HK-2 (cell line): ENCODE measurements at regions not wholly inside any gene's neighbourhood (a gene's known extent, or its start where the extent isn't known, plus 50 kb on each side); places are given as distances from the start of the nearest gene placed in this dataset.

Experiments used
- DNase-seq: peaks from one replicate; pipeline ENCODE4 v3.0.0-alpha.2; 2018; ENCODE audit not compliant: unreplicated experiment

DNA sequence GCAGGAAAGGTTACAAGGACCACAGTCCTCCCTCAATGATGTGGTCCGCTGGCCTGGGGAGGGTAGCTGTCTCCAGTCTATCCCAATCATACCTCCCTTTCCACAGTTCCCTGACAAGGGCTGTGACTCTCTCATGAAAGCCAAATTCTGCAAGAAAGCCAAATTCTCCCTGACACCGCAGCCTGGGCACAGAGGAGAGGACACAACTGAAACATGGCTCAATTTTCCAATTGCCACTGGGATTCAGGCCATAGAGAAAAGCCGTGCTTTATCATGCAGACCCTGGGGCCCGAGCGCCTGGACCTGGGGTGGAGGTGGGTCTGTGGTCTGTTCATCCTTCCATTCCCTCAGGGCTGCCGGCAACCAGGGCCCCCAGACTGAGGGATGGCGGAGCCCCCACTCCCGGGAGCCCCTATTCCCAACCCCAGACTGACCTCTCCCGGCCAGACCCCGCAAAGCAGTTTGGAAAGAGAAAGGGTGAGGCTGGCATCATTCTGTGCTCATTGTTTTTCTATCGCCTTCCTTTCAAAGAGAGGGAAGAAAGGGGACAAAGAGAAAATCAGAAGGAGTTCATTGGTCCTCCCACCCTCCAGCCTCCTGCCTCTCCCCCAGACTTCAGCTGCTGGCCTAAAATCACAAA, 239.5 kb downstream of the BUD13 start:
- DNase-seq: no peak

DNA sequence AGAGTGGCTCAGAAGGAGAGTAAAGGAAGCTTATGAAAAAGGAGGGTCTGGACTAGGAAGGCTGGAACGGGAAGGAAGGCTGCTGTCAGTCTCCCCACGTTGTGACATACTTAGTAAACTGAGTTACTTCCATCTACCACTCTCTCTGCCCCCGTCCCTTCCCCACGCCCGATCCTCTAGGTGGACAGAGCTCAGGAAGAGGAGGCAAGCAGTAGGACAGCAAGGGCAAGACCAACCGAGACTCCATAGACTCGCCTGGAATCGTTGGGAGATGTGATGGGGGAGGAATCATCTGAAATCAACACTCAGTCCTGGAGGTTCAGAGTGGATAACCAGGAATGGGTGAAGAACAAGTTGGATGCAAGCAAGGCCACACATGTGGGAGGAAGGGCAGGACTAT, 240.7 kb downstream of the BUD13 start:
- no peak for DNase-seq

DNA sequence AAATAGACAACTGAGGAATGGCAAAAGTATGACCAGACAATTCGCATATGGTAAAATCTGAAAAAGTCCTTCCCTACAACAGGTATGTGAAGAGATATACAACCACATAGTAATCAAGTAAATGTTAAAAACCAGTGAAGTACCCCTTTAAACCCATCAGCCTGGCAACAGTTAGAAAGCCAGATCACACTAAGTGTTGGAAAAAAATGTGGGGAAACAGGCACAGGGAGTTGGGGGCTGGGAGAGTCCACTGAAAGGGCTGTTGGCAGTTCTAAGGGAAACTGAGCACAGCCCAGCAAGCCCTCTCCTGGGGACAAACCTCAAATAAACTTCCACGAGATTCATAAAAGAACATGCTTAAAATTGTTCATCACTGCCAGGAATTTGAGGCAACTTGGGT, 242.1 kb downstream of the BUD13 start:
- no peak for DNase-seq

DNA sequence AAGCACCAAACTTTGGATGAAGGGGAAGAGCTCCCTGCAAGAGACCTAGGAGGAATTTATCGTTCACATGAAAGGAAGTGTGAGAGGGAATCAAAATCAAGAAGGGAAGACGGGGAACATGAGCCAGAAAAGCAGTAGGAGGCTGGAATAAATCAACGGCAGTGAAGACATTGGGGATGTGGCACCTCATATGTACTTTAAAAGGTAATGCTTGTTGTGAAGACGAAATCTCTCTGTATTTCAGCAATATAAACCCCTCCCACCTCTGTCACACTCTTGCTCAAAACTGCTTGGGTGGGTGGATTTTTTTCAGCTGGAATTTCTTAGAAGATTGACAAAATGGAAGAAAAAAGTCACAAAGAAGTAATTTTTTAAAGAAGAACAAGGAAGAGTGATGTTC, 243.5 kb downstream of the BUD13 start:
- DNase-seq: no peak

DNA sequence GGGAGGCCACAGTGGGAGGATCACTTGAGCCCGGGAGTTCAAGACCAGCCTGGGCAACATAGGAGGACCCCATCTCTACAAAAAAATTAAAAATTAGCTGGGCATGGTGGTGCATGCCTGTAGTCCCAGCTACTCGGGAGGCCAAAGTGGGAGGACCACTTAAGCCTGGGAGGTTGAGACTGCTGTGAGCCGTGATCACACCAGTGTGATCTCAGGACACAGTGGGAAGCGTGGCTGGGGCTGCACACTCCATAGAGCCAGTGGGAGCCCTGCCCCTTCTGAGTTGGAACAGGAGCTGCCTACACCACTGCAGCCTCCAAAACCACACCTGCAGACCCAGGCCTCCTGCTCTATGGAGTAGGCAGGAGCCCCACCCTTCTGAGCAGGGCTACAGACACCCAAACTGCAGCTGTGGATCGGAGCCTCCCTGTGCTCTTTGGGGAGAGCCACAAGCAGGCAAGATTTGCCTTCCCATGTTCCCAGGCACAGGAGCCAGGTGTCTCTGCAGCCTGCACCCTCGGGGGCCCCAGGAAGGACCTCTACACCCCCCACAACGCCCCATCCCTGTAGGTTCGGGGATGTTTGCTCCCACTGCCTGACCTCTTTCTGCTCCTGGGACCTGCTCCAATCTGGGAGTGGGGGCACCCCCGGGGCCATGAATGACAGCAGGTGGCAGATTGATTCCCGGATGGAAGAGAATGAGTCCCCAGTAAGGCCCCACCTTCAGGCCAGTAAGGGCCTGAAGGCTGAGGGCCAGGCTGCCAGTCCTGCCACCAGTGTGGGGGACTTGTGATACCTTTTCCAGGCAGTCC, 245.4 kb downstream of the BUD13 start:
- DNase-seq: no peak

GRCh38 chr11:116525961-116526495, 246.8 kb downstream of the BUD13 start:
- DNase-seq: no peak

DNA sequence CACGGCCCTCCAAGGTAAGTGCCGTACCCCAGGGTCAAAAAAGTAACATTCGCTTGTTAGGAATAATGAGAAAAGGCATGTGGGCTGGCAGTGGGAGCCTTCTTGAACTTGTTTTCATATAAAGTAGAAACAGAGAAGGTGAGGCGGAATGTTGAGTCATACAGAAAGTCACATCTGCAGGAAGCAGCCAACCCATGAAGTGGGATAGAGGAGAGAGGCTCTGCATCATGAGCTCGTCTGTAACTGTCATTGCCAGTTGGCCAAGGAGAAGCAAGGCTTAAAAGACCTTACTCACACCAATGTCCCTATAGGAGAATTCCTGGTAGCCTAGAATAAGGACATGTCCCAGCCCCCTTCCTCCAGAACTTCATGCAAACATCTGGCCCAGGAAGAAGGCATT, 253.3 kb downstream of the BUD13 start:
- DNase-seq: no peak

- no peak for DNase-seq
These were observed 254.6 kb downstream of the BUD13 start for GRCh38 chr11:116518141-116518540.

DNA sequence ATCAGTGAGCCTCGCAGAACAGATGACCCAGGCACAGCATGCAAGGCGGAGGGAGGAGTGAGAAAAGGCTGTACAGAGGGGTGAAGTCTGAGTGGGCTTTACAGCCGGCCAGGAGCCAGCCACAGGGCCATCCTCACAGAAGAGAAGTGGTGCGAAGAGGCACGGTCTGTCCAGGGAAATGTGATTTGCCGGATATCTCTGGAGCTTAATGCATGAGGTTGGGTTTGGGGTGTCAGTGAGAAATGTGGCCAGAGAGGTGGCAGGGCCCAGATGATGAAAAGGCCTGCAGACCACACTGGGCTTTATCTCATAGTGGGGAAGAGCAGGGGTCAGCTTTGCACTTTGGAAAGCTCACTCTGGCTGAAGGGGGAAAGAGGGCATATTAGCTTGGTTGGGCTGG, 255.2 kb downstream of the BUD13 start:
- DNase-seq: no peak

GRCh38 chr11:116517077-116517476, 255.7 kb downstream of the BUD13 start:
- no peak for DNase-seq

- DNase-seq: no peak
These were observed 257.1 kb downstream of the BUD13 start for GRCh38 chr11:116515664-116516184.

DNA sequence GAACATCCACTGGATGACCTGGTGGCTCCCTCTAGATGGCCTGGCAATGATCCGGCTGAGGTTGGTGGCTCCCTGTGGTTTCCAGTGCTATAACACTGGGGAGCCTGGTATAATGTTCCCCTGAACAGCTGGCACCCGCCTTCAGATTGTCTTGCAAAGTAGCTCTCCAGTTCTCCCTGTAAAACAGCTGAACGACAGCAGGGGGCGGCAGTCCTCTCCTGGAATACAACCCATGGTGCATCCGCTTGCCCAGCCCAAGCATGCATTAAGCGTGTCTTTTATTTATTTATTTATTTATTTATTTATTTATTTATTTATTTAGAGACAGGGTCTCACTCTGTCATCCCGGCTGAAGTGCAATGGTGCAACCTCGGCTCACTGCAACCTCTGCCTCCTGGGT, 258.9 kb downstream of the BUD13 start:
- no peak for DNase-seq

GRCh38 chr11:116513278-116513823, 259.4 kb downstream of the BUD13 start:
- no peak for DNase-seq

GRCh38 chr11:116512841-116513240, 259.9 kb downstream of the BUD13 start:
- no peak for DNase-seq

- DNase-seq: no peak
These were observed 261.1 kb downstream of the BUD13 start for GRCh38 chr11:116511684-116512083.

- no peak for DNase-seq
These were observed 261.7 kb downstream of the BUD13 start for GRCh38 chr11:116510886-116511650.

DNA sequence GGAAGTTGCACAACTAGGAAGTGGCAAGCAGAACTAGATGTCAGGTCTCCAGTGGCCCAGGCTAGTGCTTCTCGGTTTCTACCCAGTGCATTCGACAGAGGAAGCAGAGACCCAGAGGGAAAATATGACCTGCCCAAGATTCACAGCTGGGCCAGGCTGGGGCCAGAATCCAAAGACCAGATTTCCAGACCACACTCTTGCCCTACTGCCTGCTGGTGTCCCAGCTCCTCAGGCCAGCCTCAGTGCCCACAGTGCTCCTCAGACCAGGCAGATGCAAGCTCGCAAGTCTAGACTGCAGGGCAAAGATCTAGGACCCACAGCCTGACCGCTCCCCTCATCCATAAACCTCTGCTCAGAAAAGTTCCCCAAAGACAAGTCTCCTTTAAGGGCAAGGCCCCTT, 262.6 kb downstream of the BUD13 start:
- no peak for DNase-seq

GRCh38 chr11:116509551-116509950, 263.2 kb downstream of the BUD13 start:
- no peak for DNase-seq

DNA sequence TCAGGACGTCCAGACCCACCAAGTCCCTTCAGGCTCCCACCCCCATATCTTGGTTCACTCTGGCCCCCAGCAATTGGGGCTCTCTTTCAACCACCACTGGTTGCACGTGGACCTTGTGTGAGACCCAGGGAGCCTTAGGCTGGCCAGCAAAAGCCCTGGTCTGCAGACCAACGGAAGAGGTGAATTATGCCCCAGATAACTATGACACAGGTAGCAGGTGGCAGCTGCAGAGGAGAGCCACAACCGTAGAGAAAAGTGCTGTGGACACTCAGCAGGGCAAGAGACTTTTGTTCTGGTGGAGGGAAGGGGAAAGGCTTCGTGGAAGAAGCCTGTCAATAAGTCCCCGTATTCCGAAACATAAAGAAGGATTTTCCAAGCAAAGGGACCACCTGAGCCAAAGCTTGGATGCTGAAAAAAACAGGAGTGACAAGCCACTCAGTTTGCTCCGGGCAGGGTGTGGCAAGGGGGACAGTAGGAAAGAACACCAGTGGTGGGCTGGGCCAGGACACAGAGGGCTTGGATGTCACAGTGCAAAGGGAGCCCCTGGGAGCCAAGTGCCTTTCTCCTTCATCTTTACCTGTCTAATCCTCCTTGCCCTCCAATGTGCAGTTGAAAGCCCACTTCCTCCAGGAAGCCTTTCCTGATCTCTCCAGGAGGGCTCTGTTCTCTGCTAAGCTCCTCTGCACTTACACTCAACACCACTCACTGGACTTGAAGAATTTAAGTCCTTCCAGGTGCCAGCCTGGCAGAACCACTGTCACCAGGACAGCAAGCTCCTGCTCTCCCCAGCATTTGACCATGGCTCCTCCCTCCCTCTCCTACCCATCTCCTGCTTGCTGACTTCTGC, 264.7 kb downstream of the BUD13 start:
- no peak for DNase-seq

DNA sequence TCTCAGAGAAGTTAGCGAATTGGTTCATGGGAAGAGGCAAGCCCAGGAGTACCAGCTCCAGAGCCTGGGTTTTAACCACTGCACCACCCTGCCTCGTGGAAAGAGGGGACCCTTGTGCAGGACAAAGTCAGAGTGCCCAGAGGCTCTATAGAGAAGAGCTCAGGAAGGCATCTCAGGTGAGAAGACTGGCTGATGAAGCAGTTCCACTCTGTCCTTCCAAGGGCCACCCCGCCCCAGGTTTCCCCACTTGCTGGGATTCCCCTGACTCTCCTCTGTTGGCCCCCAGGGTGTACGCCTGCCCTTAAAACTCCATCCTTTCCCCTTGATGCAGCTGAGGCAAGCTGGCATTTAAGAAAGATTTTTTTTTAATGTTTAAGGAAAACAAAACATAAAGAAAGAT, 265.8 kb downstream of the BUD13 start:
- no peak for DNase-seq

- no peak for DNase-seq
These were observed 266.4 kb downstream of the BUD13 start for GRCh38 chr11:116506263-116506825.
